ENCODE measurements at regions not wholly inside any gene's neighbourhood (a gene's known extent, or its start where the extent isn't known, plus 50 kb on each side); places are given as distances from the start of the nearest gene placed in this dataset.

DNA sequence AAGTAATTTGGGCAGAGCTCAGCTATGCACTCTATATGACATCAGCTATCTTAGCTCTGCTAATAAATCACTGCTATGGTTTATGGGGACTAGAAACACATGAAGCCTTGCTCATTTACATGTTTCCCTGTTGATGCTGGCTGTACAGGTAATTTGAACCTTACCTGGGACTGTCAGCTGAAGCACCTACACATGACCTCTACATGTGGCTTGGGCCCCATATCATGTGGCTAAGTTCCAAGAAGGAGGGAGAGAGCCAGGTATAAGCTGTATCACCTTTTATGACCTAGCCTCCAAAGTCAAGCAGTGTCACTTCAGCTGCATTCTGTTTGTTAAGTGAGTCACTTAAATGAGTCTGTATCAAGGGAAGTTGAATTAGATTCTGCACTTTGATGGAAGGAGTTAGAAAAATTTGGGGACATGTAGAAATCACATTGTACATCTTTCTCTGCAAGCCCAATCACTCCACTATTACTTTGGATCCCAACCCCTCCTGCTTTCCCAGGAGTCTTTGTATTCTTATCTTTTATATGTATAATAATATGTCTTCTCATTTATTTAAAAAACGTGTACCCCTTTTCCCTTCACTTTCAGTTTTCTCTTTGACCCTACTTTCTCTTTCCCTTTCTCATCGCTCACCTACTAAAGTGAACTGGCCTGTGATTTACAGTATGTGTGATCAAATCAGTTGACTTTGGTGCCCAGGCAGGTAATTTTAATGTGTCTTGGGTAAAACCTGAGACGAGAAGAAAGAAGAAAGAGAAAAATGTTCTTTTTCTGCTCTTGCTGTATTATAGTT lies 53.4 kb upstream of the PRKACB start:
- DNase-seq = no peak
- no peak for ATAC-seq

DNA sequence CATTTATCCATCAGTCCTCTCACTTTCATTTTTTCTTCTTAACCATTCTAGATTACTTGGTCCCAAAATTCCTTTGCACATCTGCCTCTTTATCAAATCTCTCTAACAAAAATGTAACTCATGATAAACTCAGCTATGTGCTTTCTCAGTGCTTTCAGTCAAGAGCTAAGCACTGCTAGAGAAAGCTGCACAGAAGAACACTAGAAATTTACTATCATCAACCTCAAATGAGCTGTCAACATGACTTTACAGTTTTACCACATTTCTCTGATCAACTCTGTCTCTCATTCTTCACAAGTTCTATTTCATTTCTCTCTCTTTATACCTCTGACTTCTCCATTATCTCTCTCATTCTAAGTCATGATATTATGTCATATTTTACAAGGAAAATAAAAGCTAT lies 54.2 kb upstream of the PRKACB start:
- DNase-seq (no peak), ATAC-seq (peak; percentile 37)

DNA sequence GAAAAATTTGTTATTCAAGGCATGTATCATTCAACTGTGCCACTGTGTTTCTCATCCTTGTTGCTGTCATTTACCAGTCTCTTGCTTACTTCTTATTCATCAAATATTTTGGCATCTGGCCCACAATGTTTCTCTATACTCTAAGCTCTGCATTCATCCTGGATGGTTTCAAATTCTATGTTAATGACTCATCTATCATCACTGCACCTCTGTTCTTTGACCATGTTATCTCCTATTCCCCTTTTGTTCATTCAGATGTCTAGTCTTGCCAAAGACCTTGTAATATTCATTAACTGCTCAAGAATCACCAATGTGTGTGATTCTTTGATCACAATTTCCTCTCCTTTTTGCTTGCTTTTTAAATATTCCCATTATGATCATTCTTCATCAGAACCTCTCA lies 54.6 kb upstream of the PRKACB start:
- ATAC-seq = peak; percentile 73
- DNase-seq = no peak

DNA sequence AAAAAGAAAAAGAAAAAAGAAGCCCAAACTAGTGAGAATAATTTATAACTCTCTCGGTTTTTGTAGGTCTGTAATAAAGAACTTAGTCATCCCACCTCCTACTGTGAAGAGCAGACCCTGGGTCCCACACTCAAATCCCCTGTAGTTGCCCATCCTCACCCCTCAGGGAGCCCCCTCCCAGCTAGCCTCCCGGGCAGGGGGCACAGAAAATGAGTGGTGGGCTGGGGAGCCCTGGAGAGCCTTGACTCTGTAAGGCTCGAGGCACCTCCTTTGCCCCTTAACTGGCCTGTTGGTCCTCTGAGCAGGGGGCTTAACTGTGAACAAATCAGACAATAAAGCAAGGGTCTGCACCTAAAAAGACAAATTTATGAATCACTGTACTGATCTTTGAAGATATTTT lies 57.5 kb upstream of the PRKACB start:
- ATAC-seq (no peak), DNase-seq (no peak)

DNA sequence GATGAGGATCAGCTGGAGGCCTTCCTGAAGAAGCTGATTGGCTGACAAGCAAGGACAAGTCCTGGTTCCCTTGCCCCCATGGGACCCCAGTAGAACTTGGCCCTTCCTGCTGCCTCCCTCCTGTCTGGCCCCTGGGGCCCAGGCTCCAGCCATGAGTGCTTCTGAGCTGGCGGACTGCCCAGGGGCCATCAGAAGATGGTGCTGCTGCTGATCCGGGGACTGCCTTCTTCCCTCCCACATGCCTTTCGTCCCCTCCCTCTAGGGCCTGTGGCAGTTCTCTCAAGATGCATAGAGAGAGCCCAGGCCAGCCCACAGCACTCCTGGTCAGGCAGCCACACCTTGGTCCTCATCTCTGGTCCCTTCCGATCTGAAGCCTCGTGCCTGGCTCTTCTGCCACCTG lies 57.9 kb upstream of the PRKACB start:
- DNase-seq (no peak), ATAC-seq (no peak)

DNA sequence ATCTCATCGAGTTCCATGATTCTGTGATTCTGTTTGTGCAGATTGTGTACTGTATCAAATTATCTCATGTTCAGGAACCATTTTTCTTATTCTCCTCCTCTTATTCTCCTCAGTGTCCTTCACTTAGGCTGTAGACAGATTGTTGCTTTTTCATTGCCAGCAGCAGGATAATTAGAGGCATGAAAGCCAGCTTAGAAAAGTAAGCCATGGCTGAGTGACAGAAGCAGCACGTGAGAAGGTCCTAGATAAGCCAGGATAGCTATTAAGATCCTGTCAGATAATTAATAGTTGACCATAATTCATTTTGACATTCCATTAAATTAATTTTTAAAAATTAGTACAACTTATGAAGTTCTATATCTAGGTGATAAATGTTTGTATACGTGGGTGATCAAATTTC lies 60.8 kb upstream of the PRKACB start:
- ATAC-seq = no peak
- no peak for DNase-seq

DNA sequence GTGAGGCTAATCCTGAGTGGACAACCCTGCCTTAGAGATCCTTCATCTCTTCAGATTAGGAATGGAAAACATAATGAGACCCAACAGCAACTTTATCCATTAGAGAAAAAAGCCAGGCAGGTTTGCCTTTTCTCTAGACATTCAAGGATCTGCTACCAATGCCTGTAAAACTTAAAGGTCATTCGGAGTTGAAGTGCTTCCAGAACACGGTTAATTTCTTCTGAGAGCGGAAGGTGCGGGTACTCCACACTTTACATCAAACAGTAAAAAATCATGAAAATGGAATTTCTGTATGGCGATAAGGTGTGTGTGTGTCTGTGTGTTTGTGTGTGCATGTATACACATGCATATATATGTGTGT lies 65.2 kb upstream of the PRKACB start:
- DNase-seq (no peak), ATAC-seq (no peak)

DNA sequence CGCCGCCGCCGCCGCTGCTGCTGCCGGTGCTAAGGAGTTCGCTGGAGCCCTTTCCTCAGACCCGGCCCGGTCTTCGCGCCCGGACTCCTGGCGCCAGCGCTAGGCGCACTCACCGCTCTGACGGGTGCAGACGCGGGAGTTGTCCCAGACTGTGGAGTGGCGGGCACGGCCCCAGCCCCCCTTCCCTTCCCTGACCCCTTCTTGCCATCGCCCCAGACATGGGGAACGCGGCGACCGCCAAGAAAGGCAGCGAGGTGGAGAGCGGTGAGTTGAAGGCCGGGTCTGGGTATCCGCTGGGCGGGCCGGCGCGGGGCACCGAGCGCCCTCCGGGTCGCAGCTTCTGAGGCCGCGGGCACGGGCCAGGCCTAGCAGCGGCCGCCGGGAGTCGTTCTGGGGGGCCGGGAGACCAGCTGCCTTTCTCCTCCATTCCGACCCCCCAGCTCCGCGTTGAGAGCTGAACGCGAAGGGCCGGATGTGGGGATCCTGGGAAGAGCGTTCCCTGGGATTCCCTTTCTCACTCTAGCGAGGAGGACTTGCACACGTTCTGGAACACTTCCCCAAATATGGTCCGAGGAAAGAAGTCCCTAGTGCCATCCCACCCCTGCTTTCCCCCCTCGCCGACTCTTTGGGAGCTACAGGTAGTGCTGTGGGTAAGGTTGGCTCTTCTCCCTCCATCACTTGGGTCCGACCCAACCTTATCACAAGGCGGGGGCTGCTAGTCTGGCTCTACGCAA lies 65.8 kb upstream of the PRKACB start:
- ATAC-seq = peak; percentile 50
- DNase-seq = peak; percentile 32

DNA sequence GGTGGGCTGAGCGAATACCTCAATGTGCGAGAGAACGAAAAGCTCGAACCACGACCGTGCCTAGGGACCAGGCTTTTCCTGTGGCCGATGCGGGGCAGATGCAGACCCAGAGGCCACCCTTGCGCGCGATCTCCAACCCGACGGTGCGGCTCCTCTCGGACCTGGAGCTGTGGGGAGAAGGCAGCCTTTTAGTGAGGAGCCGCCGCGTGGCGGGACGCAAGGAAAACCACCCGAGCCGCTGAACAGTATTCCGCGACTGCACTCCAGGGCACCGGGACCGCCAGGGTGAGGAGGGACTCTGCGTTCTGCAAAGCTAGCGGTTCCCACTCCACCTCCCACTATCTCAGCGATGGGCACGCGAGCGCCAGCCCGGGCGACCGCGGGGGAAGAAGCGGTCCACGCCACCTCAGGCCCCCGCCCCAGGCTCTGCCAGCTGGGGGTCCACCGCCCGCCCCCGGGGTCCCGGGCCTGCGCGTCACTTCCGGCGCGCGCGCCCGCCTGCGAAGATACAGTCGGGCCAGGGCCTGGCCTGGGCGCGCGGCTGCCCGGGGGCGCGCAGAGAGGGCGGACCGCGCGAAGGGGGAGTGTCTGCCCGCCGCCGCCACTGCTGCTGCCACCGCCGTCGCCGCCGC lies 66.5 kb upstream of the PRKACB start:
- ATAC-seq (peak; percentile 94), DNase-seq (peak; percentile 85)

DNA sequence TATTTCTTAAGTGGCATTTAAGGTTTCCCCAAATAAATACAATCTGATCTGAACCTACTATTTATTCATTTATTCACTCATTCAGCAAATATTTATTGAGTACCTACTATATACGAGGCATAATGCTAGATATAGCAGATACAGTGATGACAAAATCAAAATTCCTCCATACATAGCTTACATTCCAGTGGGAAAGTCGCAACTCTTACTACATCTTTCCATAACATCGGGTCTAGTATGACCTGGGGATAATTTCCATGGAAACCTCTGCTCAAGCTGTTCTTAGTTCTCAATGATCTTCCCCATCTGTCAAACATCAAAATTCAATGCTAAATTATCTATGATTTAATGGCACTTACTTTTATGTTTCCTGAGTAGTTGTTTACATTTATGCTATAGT lies 70.8 kb upstream of the PRKACB start:
- ATAC-seq (no peak), DNase-seq (no peak)

DNA sequence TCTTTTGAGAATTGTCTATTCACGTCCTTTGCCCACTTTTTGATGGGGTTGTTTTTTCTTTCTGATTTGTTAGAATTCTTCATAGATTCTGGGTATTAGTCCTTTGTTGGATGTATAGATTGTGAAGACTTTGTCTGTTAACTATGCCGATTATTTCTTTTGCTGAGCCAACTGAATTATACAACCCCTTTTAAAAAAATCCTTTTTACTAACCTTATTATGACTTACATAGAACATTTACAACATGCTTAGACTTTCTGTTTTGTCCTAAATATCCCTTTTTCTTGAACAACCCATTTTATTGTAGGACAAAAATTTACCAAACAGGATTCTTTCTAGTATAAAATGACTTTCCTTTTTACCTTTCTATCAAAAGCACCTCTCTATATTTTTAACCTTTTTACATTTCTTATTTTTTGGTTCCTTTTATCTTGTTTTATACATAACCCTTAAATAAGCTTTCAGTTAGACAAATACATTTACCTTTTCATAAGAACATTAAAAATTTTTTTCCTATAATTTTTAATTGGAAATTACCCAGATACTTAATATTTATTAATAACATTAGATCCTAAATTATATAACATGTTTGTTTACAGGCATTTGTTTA lies 70.4 kb upstream of the TTLL7 start:
- ATAC-seq = no peak
- no peak for DNase-seq

DNA sequence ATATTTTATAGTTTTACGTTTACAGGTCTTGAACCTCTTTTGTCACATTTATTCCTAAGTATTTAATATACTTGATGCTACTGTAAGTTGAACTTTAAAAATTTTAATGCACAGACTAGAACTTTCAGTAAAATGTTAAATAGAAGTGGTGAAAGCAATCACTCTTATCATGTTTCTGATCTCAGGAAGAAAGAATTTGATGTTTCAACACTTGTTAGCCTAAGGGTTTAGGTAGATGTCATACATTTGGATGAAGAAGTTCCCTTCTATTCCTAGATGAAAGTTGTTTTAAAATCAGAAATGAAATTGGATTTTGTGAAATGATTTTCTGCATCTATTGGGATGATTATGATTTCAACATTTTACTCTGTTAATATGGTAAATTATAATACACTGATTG lies 63.6 kb upstream of the TTLL7 start:
- ATAC-seq (no peak), DNase-seq (no peak)

DNA sequence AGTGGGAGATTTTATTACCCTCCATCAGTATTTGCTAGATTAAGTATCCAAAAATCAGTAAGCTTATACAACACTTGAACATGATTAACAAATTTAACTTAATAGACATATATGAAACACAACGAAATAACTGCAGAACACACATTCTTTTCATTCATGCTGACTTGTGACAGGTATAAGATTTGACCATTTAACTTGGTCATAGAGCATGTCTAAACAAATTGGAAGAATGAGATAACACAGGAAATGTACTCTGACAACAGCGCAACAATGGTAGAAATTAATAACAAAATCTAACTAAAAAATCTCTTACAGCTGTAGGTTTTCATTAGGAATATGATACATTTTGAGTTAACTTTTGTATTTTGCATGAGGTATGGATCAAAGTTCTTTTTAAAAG lies 62.4 kb upstream of the TTLL7 start:
- DNase-seq (no peak), ATAC-seq (no peak)

DNA sequence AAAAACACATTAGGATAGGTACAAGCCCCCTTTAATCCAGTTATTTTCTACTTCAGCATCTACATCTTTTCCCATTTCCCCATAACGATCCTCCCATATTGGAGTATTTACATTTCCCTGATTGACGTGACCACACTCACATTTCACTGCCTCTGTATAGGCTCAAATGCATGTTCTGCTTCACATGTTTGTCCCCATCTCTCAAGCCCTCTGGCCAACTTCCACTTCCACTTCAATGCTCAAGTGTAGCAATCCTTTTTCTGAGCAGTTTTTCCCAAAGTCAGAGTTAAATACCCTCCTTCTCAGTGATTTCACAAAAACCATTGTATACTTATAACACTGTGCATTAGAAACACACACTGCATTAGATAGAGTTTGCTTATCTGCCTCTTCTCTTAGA lies 61.8 kb upstream of the TTLL7 start:
- DNase-seq = no peak
- no peak for ATAC-seq

DNA sequence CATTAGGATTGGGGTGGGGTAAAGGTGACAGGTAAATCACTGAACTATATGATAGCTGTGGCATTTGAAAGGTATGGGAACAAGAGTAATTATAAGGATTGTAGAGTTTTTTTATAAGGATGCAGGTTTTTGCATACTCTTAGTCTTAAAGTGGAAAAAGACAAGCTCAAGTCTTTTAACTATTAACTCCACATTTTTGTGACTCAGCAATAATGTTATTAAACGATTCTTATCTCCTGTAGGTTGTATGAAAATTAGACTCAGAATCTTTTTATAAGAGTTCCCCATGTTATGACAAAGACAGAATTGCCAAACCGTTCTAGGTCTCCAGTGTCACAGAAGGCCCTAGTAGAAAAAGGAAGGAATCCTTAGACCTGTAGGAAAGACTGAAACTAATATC lies 49.9 kb upstream of the TTLL7 start:
- DNase-seq (no peak), ATAC-seq (no peak)

Data from stimulated activated naive CD8-positive, alpha-beta T cell treated with anti-CD3 and anti-CD28 coated beads, Interleukin-15, Interleukin-2, amounts not matched to agents 100 U/mL and 50 U/mL, for 24 hours (primary cell).